Ascending aorta (tissue), 2 donors: ENCODE measurements at regions not wholly inside any gene's neighbourhood (a gene's known extent, or its start where the extent isn't known, plus 50 kb on each side); places are given as distances from the start of the nearest gene placed in this dataset.

Experiments
- DNase-seq, 2 donors: peaks; one replicate each; pipeline ENCODE4 v3.0.0-alpha.2; 2019; ENCODE audit warnings: low spot score in 2 of 2
- H3K27ac ChIP-seq, 2 donors: fragments of 200-600 bp; sonication (generic); one replicate each; pipeline ENCODE4 v1.5.1; 2016 to 2017; ENCODE audit warnings: mild to moderate bottlenecking in 1 of 2
- H3K27me3 ChIP-seq: fragments of 200-600 bp; sonication (generic); one replicate; pipeline ENCODE4 v1.5.1; 2017
- H3K36me3 ChIP-seq, 2 donors: fragments of 200-600 bp; sonication (generic); one replicate each; pipeline ENCODE4 v1.5.1; 2016
- H3K4me1 ChIP-seq, 2 donors: fragments of 200-600 bp; sonication (generic); one replicate each; pipeline ENCODE4 v1.5.1; 2016 to 2017; ENCODE audit warnings: mild to moderate bottlenecking in 1 of 2
- H3K4me3 ChIP-seq, 2 donors: fragments of 200-600 bp; sonication (generic); one replicate each; pipeline ENCODE4 v1.5.1; 2016 to 2017; ENCODE audit warnings: mild to moderate bottlenecking in 1 of 2
- H3K9me3 ChIP-seq, 2 donors: fragments of 200-600 bp; sonication (generic); one replicate each; pipeline ENCODE4 v1.5.1; 2016
- intact Hi-C: fragments of 100-400 bp; cut with DNase I; formaldehyde crosslinking; loops from one replicate; pipeline ENCODE4 v1.15.1; 2023
- TF ChIP-seq, protein P1 (sequence below), 3 experiments: fragments of 200-600 bp in 2 of 3; fragments of 450-650 bp in 1 of 3; sonication (generic) in 2 of 3; IDR thresholded peaks; one replicate each; pipeline ENCODE4 v1.5.1; 2016 to 2019; ENCODE audit warnings: antibody characterized with exemption in 3 of 3, mild to moderate bottlenecking in 1 of 3, moderate library complexity in 1 of 3

GRCh38 chr2:237165405-237166276 lies 80.0 kb downstream of the COPS8 start:
- H3K27ac ChIP-seq, result no peak overlapping the region
- H3K36me3 ChIP-seq, result no peaks in the 10 kb centered on the region
- DNase-seq, result no peak
- TF ChIP-seq, protein P1, sequence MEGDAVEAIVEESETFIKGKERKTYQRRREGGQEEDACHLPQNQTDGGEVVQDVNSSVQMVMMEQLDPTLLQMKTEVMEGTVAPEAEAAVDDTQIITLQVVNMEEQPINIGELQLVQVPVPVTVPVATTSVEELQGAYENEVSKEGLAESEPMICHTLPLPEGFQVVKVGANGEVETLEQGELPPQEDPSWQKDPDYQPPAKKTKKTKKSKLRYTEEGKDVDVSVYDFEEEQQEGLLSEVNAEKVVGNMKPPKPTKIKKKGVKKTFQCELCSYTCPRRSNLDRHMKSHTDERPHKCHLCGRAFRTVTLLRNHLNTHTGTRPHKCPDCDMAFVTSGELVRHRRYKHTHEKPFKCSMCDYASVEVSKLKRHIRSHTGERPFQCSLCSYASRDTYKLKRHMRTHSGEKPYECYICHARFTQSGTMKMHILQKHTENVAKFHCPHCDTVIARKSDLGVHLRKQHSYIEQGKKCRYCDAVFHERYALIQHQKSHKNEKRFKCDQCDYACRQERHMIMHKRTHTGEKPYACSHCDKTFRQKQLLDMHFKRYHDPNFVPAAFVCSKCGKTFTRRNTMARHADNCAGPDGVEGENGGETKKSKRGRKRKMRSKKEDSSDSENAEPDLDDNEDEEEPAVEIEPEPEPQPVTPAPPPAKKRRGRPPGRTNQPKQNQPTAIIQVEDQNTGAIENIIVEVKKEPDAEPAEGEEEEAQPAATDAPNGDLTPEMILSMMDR (IDR thresholded peaks at IDR 0.05), result peak in 2 of 3 experiments; percentile 6 to 37
- H3K4me3 ChIP-seq, result no peak overlapping the region
- intact Hi-C loops, result no loop called here
- no peaks in the 10 kb centered on the region for H3K4me1 ChIP-seq
- H3K27me3 ChIP-seq, result no peaks in the 10 kb centered on the region
- H3K9me3 ChIP-seq, result peaks cover 0 to 3% of the 10 kb centered on the region in 2 donors

GRCh38 chr2:237167038-237167437 lies 81.3 kb downstream of the COPS8 start:
- intact Hi-C loops, result no loop called here
- H3K4me3 ChIP-seq, result no peak overlapping the region

DNA sequence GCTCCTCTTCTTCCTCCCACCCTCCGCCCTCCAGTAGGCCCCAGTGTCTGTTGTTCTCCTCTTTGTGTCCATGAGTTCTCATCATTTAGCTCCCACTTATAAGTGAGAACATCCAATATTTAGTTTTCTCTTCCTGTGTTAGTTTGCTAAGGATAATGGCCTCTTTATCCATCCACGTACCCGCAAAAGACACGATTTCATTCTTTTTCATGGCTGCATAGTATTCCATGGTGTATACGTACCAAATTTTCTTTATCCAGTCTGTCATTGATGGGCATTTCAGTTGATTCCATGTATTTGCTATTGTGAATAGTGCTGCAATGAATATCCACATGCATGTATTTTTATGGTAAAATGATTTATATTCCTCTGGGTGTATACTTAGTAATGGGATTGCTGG lies 82.2 kb downstream of the COPS8 start:
- intact Hi-C loops, result no loop called here
- TF ChIP-seq, protein P1 (IDR thresholded peaks at IDR 0.05), result no peak

More at GRCh38 chr2:237167038-237167437, 81.3 kb downstream of the COPS8 start:
- peaks cover 0 to 5% of the 10 kb centered on the region in 2 donors for H3K4me1 ChIP-seq
- DNase-seq, result no peak
- TF ChIP-seq, protein P1 (IDR thresholded peaks at IDR 0.05), result no peak
- H3K27me3 ChIP-seq, result no peaks in the 10 kb centered on the region
- H3K36me3 ChIP-seq, result no peaks in the 10 kb centered on the region
- no peak overlapping the region for H3K27ac ChIP-seq
- peaks cover 0 to 3% of the 10 kb centered on the region in 2 donors for H3K9me3 ChIP-seq

DNA sequence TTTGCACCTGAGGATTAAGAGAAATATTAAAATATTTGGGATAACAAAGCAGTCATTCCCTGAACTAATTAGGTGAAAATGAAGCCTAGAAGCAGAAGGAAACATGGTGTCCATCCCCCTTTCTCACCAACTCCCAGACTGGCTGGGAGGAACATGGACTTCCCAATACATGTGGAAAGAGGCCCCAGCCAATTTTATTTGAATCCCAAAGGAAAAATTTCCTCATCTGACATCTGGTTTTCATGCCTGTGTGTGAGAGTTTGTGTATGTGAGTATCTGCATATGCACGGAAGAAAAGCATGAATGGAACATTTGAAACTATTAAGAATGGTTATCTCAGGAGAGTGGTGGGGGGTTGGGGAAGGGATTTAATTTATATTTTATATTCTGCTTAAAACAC lies 84.3 kb downstream of the COPS8 start:
- H3K27me3 ChIP-seq, result no peaks in the 10 kb centered on the region
- no peak for DNase-seq
- no peaks in the 10 kb centered on the region for H3K36me3 ChIP-seq
- peaks cover 3 to 4% of the 10 kb centered on the region in 2 donors for H3K9me3 ChIP-seq
- H3K27ac ChIP-seq, result no peak overlapping the region
- TF ChIP-seq, protein P1 (IDR thresholded peaks at IDR 0.05), result no peak
- H3K4me3 ChIP-seq, result no peak overlapping the region
- intact Hi-C loops, result loop anchor here (2.0 to 5.0 kb wide), 4 partner anchors 87 to 402 kb away; no protein-coding TSS in a partner anchor
- peaks cover 0 to 6% of the 10 kb centered on the region in 2 donors for H3K4me1 ChIP-seq

More for the DNA sequence above, 82.2 kb downstream of the COPS8 start:
- DNase-seq, result no peak
- Histone ChIP-seq H3K27me3 (no peaks in the 10 kb centered on the region), H3K27ac (no peak overlapping the region), H3K4me1 (peaks cover 0 to 6% of the 10 kb centered on the region in 2 donors), H3K4me3 (no peak overlapping the region), H3K9me3 (peaks cover 0 to 3% of the 10 kb centered on the region in 2 donors), H3K36me3 (no peaks in the 10 kb centered on the region)

DNA sequence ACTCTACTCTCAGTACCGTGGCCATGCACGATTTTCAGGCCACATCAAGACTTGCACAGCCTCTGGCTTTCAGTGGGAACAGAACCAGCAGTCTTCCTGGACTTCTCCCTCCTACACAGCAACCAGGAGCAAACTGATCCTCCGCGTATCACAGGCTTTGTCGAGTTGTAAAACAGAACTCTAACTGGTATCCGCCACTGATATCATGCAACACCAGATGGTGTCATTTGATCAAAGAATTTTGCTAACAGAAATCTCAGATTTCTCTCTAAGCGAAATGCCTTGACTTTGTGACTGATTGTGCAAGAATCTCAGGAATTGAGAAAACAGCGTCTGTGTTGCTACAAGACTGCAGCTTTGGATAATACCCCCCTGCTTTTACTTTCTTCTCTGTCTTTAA lies 85.7 kb downstream of the COPS8 start:
- Histone ChIP-seq H3K9me3 (peaks cover 3 to 9% of the 10 kb centered on the region in 2 donors), H3K4me3 (peak overlapping the region in 1 of 2 donors; percentile 31), H3K4me1 (peaks cover 0 to 6% of the 10 kb centered on the region in 2 donors), H3K27ac (peak overlapping the region; percentile 32 to 67), H3K27me3 (no peaks in the 10 kb centered on the region), H3K36me3 (no peaks in the 10 kb centered on the region)
- intact Hi-C loops, result loop anchor here (1.0 to 5.0 kb wide), 5 partner anchors 86 to 401 kb away; no protein-coding TSS in a partner anchor
- TF ChIP-seq, protein P1 (IDR thresholded peaks at IDR 0.05), result peak in 2 of 3 experiments; percentile 39 to 44
- DNase-seq, result no peak
